ENCODE measurements at regions not wholly inside any gene's neighbourhood (a gene's known extent, or its start where the extent isn't known, plus 50 kb on each side); places are given as distances from the start of the nearest gene placed in this dataset.

DNA sequence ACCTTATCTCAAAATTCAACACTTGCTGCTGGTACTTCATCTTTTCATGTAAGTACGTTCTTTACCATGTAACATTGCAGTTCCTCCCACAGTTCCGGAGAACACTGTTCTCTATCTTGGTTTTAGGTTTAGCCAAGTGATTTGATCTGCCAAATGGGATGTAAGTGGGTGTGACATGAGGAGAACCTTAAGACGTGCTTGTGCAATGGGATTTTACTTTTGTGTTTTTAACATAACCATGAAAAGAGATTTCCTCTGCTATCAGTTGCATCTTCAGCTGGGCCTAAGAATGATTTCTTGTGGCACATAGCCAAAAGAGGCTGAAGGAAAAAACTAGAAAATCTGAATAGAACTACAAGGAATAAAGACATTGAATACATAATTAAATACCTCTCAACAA is 894.5 kb upstream of the ALCAM start:
- no peak for DNase-seq (ENCODE audit: low read depth in 1 of 2, low spot score in 2 of 2)
- H3K79me2 ChIP-seq (ENCODE audit: control insufficient read depth in 1 of 2, insufficient read depth in 2 of 2, low read length in 2 of 2): no peaks in the 10 kb centered on the region
- CTCF ChIA-PET (ENCODE audit: partially characterized antibody): no interaction called here
- TF ChIP-seq POLR2A (IDR thresholded peaks at IDR 0.05; ENCODE audit: control extremely low read depth in 1 of 2, low read depth in 2 of 2, low read length in 2 of 2) (no peak), TEAD4 (IDR thresholded peaks at IDR 0.05; ENCODE audit: low read depth, low read length) (no peak), SP1 (IDR thresholded peaks at IDR 0.05; ENCODE audit: low read depth, low read length) (no peak), MAFK (IDR thresholded peaks at IDR 0.05; ENCODE audit: low read depth, low read length) (no peak), KDM4A (IDR thresholded peaks at IDR 0.05; ENCODE audit: low read depth, low read length, severe bottlenecking) (no peak), RNF2 (IDR thresholded peaks at IDR 0.05; ENCODE audit: borderline replicate concordance, low read depth, low read length, missing control alignments, poor library complexity, severe bottlenecking) (no peak), SRF (IDR thresholded peaks at IDR 0.05; ENCODE audit: low read depth, low read length) (no peak), JUN (IDR thresholded peaks at IDR 0.05; ENCODE audit: low read depth, low read length) (no peak), EGR1 (IDR thresholded peaks at IDR 0.05; ENCODE audit: borderline replicate concordance, low read depth, low read length) (no peak), CBX5 (IDR thresholded peaks at IDR 0.05; ENCODE audit: low read depth, low read length) (no peak), YY1 (IDR thresholded peaks at IDR 0.05; ENCODE audit: low read depth, low read length) (no peak), CHD1 (IDR thresholded peaks at IDR 0.05; ENCODE audit: low read depth, low read length) (no peak), CTBP2 (IDR thresholded peaks at IDR 0.05; ENCODE audit: borderline replicate concordance, insufficient read depth, insufficient read length, low read length) (no peak), TAF1 (IDR thresholded peaks at IDR 0.05; ENCODE audit: low read depth, low read length) (no peak), KDM5A (IDR thresholded peaks at IDR 0.05; ENCODE audit: low read length) (no peak)
- TF ChIP-seq, protein P1, sequence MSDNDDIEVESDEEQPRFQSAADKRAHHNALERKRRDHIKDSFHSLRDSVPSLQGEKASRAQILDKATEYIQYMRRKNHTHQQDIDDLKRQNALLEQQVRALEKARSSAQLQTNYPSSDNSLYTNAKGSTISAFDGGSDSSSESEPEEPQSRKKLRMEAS (IDR thresholded peaks at IDR 0.05): no peak

More for the DNA sequence above, 894.5 kb upstream of the ALCAM start:
- Histone ChIP-seq H2AFZ (ENCODE audit: low read length) (no peak overlapping the region), H2AK5ac (ENCODE audit: low read depth, low read length) (no peak overlapping the region), H3K4me3 (ENCODE audit: extremely low read depth in 1 of 4, insufficient read depth in 2 of 4, low read depth in 3 of 4, low read length in 4 of 4) (no peak overlapping the region), H3K4ac (replicated peaks; ENCODE audit: insufficient read length, low read depth, low read length) (no peak overlapping the region), H2BK120ac (replicated peaks; ENCODE audit: low read depth, low read length) (no peak overlapping the region), H2BK15ac (ENCODE audit: low read length) (no peak overlapping the region), H4K8ac (ENCODE audit: extremely low read depth, insufficient read depth, low read length) (no peak overlapping the region), H3K27me3 (replicated peaks in 1 of 4; ENCODE audit: control insufficient read depth in 3 of 4, extremely low read depth in 1 of 4, insufficient read depth in 3 of 4, low read length in 3 of 4) (no peaks in the 10 kb centered on the region), H2BK5ac (ENCODE audit: low read depth, low read length) (no peak overlapping the region), H3K27ac (ENCODE audit: low read depth, low read length) (no peak overlapping the region), H4K91ac (replicated peaks; ENCODE audit: insufficient read length, low read length) (no peak overlapping the region), H3K56ac (replicated peaks; ENCODE audit: insufficient read length, low read depth, low read length) (no peak overlapping the region), H3K9ac (replicated peaks in 1 of 4; ENCODE audit: extremely low read depth in 1 of 4, low read depth in 3 of 4, low read length in 3 of 4) (no peak overlapping the region), H3K79me1 (ENCODE audit: low read depth, low read length) (no peaks in the 10 kb centered on the region), H4K20me1 (replicated peaks in 1 of 2; ENCODE audit: control insufficient read depth in 1 of 2, insufficient read depth in 2 of 2, low read length in 2 of 2) (no peaks in the 10 kb centered on the region), H2BK20ac (ENCODE audit: low read length) (no peak overlapping the region), H4K5ac (ENCODE audit: insufficient read length, low read depth, low read length) (no peak overlapping the region), H3K14ac (ENCODE audit: insufficient read length) (no peak overlapping the region), H3K23ac (ENCODE audit: insufficient read length) (no peak overlapping the region), H3K18ac (ENCODE audit: extremely low read depth, low read length) (no peak overlapping the region), H2BK12ac (ENCODE audit: low read depth, low read length) (no peak overlapping the region), H3K23me2 (ENCODE audit: low read depth, low read length) (no peaks in the 10 kb centered on the region), H3K4me1 (replicated peaks in 1 of 4; ENCODE audit: control insufficient read depth in 3 of 4, insufficient read depth in 4 of 4, low read length in 3 of 4) (no peaks in the 10 kb centered on the region), H3K4me2 (ENCODE audit: insufficient read depth in 1 of 2, low read depth in 2 of 2, low read length in 2 of 2) (no peak overlapping the region), H3K9me3 (ENCODE audit: insufficient read depth in 2 of 2, low read depth in 1 of 2, low read length in 1 of 2) (peaks cover 17% of the 10 kb centered on the region in 2 experiments; a peak in 3 of 4 replicates), H3K36me3 (ENCODE audit: control insufficient read depth in 2 of 4, insufficient read depth in 4 of 4, low read length in 3 of 4) (no peaks in the 10 kb centered on the region)
- FAIRE-seq: no peak
- 92% methylated on average over 3 of the region's 3 CpGs; no CpG with 5 or more reads in 1 of the 2 experiments for WGBS, 2 experiments (ENCODE audit: extremely low coverage in 1 of 2, insufficient coverage in 1 of 2, insufficient read length in 1 of 2, insufficient replicate concordance in 2 of 2, low coverage in 1 of 2, low lambda C conversion rate in 2 of 2, missing lambda C conversion rate in 1 of 2)
- POLR2A ChIA-PET (ENCODE audit: partially characterized antibody): no interaction called here
